ENCODE measurements at regions not wholly inside any gene's neighbourhood (a gene's known extent, or its start where the extent isn't known, plus 50 kb on each side); places are given as distances from the start of the nearest gene placed in this dataset.

DNA sequence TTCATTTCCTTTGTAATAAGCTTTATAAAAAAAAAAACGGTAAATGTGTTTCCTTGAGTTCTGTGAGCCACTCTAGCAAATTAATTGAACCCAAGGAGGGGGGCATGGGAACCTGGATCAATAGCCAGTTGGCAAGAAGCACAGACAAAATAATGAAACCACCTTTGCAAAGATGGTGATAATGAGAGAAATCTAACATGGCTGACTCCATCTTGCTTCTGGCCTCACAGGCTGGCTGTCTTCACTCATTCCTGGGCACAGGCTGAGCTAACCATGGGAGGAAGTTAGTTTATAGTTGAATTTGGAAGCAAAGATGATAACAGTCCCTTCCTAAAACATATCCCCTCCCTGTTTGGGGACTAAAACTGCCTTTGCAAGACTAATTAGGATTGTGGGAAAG lies 95.1 kb downstream of the B3GNT2 start:
- H3K27ac ChIP-seq: no peak overlapping the region
- TF ChIP-seq, protein P1, sequence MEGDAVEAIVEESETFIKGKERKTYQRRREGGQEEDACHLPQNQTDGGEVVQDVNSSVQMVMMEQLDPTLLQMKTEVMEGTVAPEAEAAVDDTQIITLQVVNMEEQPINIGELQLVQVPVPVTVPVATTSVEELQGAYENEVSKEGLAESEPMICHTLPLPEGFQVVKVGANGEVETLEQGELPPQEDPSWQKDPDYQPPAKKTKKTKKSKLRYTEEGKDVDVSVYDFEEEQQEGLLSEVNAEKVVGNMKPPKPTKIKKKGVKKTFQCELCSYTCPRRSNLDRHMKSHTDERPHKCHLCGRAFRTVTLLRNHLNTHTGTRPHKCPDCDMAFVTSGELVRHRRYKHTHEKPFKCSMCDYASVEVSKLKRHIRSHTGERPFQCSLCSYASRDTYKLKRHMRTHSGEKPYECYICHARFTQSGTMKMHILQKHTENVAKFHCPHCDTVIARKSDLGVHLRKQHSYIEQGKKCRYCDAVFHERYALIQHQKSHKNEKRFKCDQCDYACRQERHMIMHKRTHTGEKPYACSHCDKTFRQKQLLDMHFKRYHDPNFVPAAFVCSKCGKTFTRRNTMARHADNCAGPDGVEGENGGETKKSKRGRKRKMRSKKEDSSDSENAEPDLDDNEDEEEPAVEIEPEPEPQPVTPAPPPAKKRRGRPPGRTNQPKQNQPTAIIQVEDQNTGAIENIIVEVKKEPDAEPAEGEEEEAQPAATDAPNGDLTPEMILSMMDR (IDR thresholded peaks at IDR 0.05): no peak
- no peaks in the 10 kb centered on the region for H3K36me3 ChIP-seq
- no peaks in the 10 kb centered on the region for H3K27me3 ChIP-seq
- H3K4me1 ChIP-seq (ENCODE audit: control insufficient read depth in 1 of 2, insufficient read depth in 1 of 2, low read depth in 1 of 2, low read length in 1 of 2): no peaks in the 10 kb centered on the region
- no peak overlapping the region for H3K4me3 ChIP-seq (ENCODE audit: low read depth in 1 of 2, low read length in 1 of 2)
- no peaks in the 10 kb centered on the region for H3K9me3 ChIP-seq

DNA sequence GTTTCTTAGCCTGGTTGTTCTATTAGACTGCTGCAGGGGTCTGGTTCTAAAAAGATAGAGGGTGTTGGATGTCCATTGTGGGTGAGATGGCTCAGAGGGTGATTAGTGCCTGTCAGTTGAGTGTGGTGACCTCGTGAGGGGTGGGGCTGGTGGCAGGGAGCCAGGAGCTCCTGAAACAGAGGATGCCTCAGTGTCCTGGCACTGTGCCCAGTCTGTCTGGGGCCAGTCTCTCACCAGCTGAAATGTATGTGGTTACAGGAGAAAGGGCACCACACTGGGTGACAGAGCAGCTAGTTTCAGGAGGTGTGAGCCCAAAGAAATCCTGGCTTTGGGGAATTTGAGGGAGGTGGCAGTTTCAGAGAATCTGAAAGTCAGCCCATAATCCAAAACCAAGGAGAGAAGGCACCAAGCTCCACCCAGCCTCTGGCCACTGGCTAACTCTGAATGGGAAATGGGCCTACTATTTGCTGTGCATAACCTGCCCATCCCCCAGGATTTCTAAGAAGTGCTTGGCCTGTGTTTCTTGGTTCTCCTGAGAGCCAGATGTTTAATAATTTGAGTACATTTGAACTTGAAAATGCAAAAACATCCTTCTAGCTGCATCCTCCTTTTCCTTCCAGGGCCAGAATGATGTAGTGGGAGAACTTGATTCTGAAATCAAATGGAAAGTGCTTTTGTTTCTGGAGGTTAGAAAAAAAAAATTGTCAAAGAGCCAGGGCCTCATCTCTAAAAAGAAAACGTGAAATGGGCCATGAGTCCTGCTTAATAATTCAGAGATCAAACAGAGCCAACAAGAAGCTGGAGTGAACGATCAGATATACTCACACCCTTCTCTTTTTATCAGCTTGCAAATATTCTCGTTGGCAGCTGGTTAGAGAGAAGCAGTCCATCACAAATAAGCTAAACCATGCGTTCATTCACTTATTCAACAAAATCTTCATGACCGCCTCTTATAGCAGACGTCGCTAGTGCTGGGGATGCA lies 92.3 kb downstream of the B3GNT2 start:
- no peaks in the 10 kb centered on the region for H3K27me3 ChIP-seq
- TF ChIP-seq, protein P1 (IDR thresholded peaks at IDR 0.05): no peak
- no peaks in the 10 kb centered on the region for H3K4me1 ChIP-seq (ENCODE audit: control insufficient read depth in 1 of 2, insufficient read depth in 1 of 2, low read depth in 1 of 2, low read length in 1 of 2)

DNA sequence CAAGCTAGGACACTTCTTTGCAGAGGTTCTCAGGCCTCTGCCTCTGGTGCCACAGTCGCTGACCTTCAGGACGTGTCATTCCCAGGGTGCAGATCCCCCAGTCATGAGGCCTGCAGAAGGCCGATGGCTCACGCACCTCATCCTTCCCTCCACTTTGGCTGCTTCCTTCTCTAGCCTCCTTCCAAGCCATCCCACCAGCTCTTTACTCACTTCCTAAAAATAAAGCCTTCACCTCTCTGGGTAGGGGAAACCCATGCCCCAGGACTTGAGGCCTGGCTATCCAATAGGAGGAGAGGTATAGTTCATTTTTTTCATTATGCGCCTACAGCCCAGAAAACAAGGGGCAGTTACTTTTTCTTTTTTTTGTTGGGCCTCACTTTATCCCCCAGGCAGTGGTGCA lies 91.4 kb downstream of the B3GNT2 start:
- Histone ChIP-seq H3K4me1 (ENCODE audit: control insufficient read depth in 1 of 2, insufficient read depth in 1 of 2, low read depth in 1 of 2, low read length in 1 of 2) (no peaks in the 10 kb centered on the region), H3K9me3 (no peaks in the 10 kb centered on the region), H3K36me3 (no peaks in the 10 kb centered on the region), H3K27ac (no peak overlapping the region), H3K27me3 (no peaks in the 10 kb centered on the region), H3K4me3 (ENCODE audit: low read depth in 1 of 2, low read length in 1 of 2) (no peak overlapping the region)
- TF ChIP-seq, protein P1 (IDR thresholded peaks at IDR 0.05): no peak

More for the DNA sequence above, 92.3 kb downstream of the B3GNT2 start:
- no peak overlapping the region for H3K27ac ChIP-seq
- H3K36me3 ChIP-seq: no peaks in the 10 kb centered on the region
- no peak overlapping the region for H3K4me3 ChIP-seq (ENCODE audit: low read depth in 1 of 2, low read length in 1 of 2)
- no peaks in the 10 kb centered on the region for H3K9me3 ChIP-seq

DNA sequence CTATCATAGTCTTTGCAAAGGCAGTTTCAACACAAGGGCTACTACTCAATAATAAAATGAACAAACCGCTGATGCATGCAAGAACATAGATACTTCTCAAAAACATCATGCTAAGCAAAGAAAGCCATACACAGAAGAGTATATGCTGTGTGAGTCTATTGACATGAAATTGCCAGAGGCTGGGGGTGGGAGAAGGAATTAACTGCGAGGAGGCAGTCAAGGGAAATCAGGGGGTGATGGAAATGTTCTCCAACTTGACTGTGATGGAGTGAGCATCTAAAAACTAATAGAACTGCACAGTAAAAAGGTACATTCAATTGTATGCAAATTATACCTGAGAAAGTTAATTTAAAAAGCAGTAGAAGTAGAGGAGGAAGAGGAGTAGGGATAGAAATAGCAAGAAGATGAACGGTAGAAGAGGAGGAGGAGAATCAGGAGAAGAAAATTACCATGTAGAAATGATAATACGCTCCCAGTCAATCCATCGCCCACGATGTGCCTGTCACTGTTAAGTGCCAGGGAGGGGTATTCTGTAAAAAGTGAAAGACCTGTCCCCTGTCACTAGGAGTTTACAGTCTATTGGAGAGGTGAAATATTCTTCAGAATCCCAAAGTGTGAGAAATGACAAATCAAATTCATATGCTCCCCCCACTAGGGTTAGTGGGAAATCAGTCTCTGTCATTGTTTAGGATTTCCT lies 90.3 kb downstream of the B3GNT2 start:
- no peak overlapping the region for H3K4me3 ChIP-seq (ENCODE audit: low read depth in 1 of 2, low read length in 1 of 2)
- no peaks in the 10 kb centered on the region for H3K9me3 ChIP-seq
- H3K36me3 ChIP-seq: no peaks in the 10 kb centered on the region
- H3K27ac ChIP-seq: no peak overlapping the region
- no peaks in the 10 kb centered on the region for H3K27me3 ChIP-seq
- TF ChIP-seq, protein P1 (IDR thresholded peaks at IDR 0.05): no peak
- H3K4me1 ChIP-seq (ENCODE audit: control insufficient read depth in 1 of 2, insufficient read depth in 1 of 2, low read depth in 1 of 2, low read length in 1 of 2): no peaks in the 10 kb centered on the region

DNA sequence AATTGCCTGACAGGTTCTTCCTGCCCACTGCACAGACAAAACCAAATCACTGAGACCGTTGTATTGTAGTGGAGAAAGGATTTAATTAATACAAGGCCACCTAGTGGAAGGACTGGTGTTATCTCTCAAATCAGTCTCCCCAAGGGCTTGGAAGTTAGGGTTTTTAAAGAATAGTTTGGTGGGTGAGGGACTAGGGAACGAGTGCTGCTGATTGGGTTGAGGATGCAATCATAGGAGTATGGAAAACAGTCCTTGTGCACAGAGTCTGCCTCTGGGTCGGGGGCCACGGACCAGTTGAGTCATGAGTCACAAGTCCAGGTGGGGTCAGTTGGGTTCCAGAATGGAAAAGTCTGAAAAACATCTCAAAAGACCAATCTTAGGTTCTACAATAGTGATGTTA lies 89.1 kb downstream of the B3GNT2 start:
- Histone ChIP-seq H3K27ac (no peak overlapping the region), H3K4me1 (ENCODE audit: control insufficient read depth in 1 of 2, insufficient read depth in 1 of 2, low read depth in 1 of 2, low read length in 1 of 2) (no peaks in the 10 kb centered on the region), H3K4me3 (ENCODE audit: low read depth in 1 of 2, low read length in 1 of 2) (no peak overlapping the region), H3K9me3 (no peaks in the 10 kb centered on the region), H3K27me3 (no peaks in the 10 kb centered on the region), H3K36me3 (no peaks in the 10 kb centered on the region)
- TF ChIP-seq, protein P1 (IDR thresholded peaks at IDR 0.05): no peak

Measured in neutrophil (primary cell).